Keratinocyte (primary cell): ENCODE measurements at regions not wholly inside any gene's neighbourhood (a gene's known extent, or its start where the extent isn't known, plus 50 kb on each side); places are given as distances from the start of the nearest gene placed in this dataset.

ENCODE experiments used
- DNase-seq: peaks from one replicate; pipeline ENCODE4 v3.0.0-alpha.2; 2011; ENCODE audit warnings: low read depth, missing footprints, low spot score
- FAIRE-seq: peaks from 2 replicates; lab custom pipeline; 2011; peaks lifted over from hg19 to GRCh38; lab: Jason Lieb, UNC
- H2AFZ ChIP-seq: 2 replicates; pipeline ENCODE4 v1.6.0; 2012; ENCODE audit warnings: low read length, control low read depth, inconsistent platforms; ENCODE audit not compliant: control insufficient read depth
- H3K27ac ChIP-seq: 2 replicates; pipeline ENCODE4 v1.5.1; 2011; ENCODE audit warnings: low read length; ENCODE audit not compliant: control insufficient read depth, insufficient read depth
- H3K27me3 ChIP-seq: 3 replicates; pipeline ENCODE4 v1.6.0; 2011; ENCODE audit warnings: low read length; ENCODE audit not compliant: control insufficient read depth, insufficient read depth; ENCODE audit errors: extremely low read depth
- H3K36me3 ChIP-seq, 2 experiments: 2 replicates in 1 of 2; 3 replicates in 1 of 2; pipeline ENCODE4 v1.5.1; 2011; ENCODE audit warnings: low read length in 2 of 2, mild to moderate bottlenecking in 1 of 2; ENCODE audit not compliant: control insufficient read depth in 2 of 2, insufficient read depth in 2 of 2; ENCODE audit errors: extremely low read depth in 1 of 2
- H3K4me1 ChIP-seq: 3 replicates; pipeline ENCODE4 v1.5.1; 2011; ENCODE audit warnings: low read length; ENCODE audit not compliant: control insufficient read depth, insufficient read depth; ENCODE audit errors: extremely low read depth
- H3K4me2 ChIP-seq: 3 replicates; pipeline ENCODE4 v1.6.0; 2011; ENCODE audit warnings: low read depth, low read length; ENCODE audit not compliant: control insufficient read depth, insufficient read depth; ENCODE audit errors: extremely low read depth
- H3K4me3 ChIP-seq, 3 experiments: fragments of 200-600 bp in 1 of 3; sonication (generic) in 1 of 3; 2 replicates in 2 of 3; 3 replicates in 1 of 3; pipeline ENCODE4 v1.5.1; 2011 to 2016; ENCODE audit warnings: low read length in 3 of 3, mild to moderate bottlenecking in 3 of 3, control low read depth in 2 of 3, inconsistent platforms in 1 of 3, low read depth in 1 of 3, mixed read lengths in 1 of 3, mixed run types in 1 of 3, moderate library complexity in 1 of 3; ENCODE audit not compliant: control insufficient read depth in 2 of 3, insufficient read depth in 2 of 3; ENCODE audit errors: extremely low read depth in 1 of 3
- H3K79me2 ChIP-seq: 2 replicates; pipeline ENCODE4 v1.6.0; 2012; ENCODE audit warnings: low read length; ENCODE audit not compliant: control insufficient read depth, insufficient read depth
- H3K9ac ChIP-seq: 3 replicates; pipeline ENCODE4 v1.6.0; 2011; ENCODE audit warnings: low read length; ENCODE audit not compliant: control insufficient read depth, insufficient read depth; ENCODE audit errors: extremely low read depth
- H3K9me1 ChIP-seq: 3 replicates; pipeline ENCODE4 v1.6.0; 2011; ENCODE audit warnings: low read length; ENCODE audit not compliant: control insufficient read depth, insufficient read depth; ENCODE audit errors: extremely low read depth
- H3K9me3 ChIP-seq: 2 replicates; pipeline ENCODE4 v1.5.1; 2012; ENCODE audit warnings: low read depth, low read length; ENCODE audit not compliant: control insufficient read depth
- H4K20me1 ChIP-seq: 3 replicates; pipeline ENCODE4 v1.6.0; 2011; ENCODE audit warnings: low read length; ENCODE audit not compliant: control insufficient read depth, insufficient read depth; ENCODE audit errors: extremely low read depth
- EZH2 ChIP-seq: IDR thresholded peaks from one replicate; pipeline ENCODE4 v1.6.1; 2012; ENCODE audit warnings: inconsistent platforms, mild to moderate bottlenecking, low read length, moderate library complexity
- dilution Hi-C: fragments of 300-500 bp; cut with MboI; formaldehyde crosslinking; loops from one replicate; pipeline ENCODE4 v1.7.0; 2020; ENCODE audit warnings: low sequenced_read_pairs; ENCODE audit not compliant: extremely low pct_ligation_motif_present
- TF ChIP-seq, protein P1 (sequence below), 3 experiments: IDR thresholded peaks in 1 of 3; conservative IDR thresholded peaks in 1 of 3; optimal IDR thresholded peaks in 1 of 3; 2 replicates in 2 of 3; 3 replicates in 1 of 3; pipeline versions ENCODE3 to v1.5.1; 2011; ENCODE audit warnings: low read length in 3 of 3, mild to moderate bottlenecking in 3 of 3, moderate library complexity in 2 of 3, control low read depth in 1 of 3, inconsistent platforms in 1 of 3; ENCODE audit not compliant: insufficient read depth in 2 of 3; ENCODE audit errors: extremely low read depth in 1 of 3

GRCh38 chr7:153422291-153423209, 629.6 kb upstream of the DPP6 start:
- Histone ChIP-seq H3K36me3 (no peaks in the 10 kb centered on the region), H3K27me3 (no peaks in the 10 kb centered on the region), H3K9me3 (no peaks in the 10 kb centered on the region), H3K79me2 (no peaks in the 10 kb centered on the region), H3K27ac (no peak overlapping the region), H4K20me1 (no peaks in the 10 kb centered on the region), H3K9me1 (no peaks in the 10 kb centered on the region), H2AFZ (no peak overlapping the region), H3K4me1 (no peaks in the 10 kb centered on the region), H3K9ac (no peak overlapping the region), H3K4me2 (no peak overlapping the region), H3K4me3 (no peak overlapping the region)
- dilution Hi-C loops, result no loop called here
- DNase-seq (no peak), FAIRE-seq (no peak)
- TF ChIP-seq EZH2, result no peak
- TF ChIP-seq, protein P1, sequence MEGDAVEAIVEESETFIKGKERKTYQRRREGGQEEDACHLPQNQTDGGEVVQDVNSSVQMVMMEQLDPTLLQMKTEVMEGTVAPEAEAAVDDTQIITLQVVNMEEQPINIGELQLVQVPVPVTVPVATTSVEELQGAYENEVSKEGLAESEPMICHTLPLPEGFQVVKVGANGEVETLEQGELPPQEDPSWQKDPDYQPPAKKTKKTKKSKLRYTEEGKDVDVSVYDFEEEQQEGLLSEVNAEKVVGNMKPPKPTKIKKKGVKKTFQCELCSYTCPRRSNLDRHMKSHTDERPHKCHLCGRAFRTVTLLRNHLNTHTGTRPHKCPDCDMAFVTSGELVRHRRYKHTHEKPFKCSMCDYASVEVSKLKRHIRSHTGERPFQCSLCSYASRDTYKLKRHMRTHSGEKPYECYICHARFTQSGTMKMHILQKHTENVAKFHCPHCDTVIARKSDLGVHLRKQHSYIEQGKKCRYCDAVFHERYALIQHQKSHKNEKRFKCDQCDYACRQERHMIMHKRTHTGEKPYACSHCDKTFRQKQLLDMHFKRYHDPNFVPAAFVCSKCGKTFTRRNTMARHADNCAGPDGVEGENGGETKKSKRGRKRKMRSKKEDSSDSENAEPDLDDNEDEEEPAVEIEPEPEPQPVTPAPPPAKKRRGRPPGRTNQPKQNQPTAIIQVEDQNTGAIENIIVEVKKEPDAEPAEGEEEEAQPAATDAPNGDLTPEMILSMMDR (optimal IDR thresholded peaks at IDR 0.05 in 1 of 3, IDR thresholded peaks at IDR 0.05 in 1 of 3, conservative IDR thresholded peaks at IDR 0.05 in 1 of 3; ENCODE audit: extremely low read depth in 1 of 3, insufficient read depth in 2 of 3, low read length in 3 of 3), result no peak

- TF ChIP-seq, protein P1 (optimal IDR thresholded peaks at IDR 0.05 in 1 of 3, IDR thresholded peaks at IDR 0.05 in 1 of 3, conservative IDR thresholded peaks at IDR 0.05 in 1 of 3; ENCODE audit: extremely low read depth in 1 of 3, insufficient read depth in 2 of 3, low read length in 3 of 3), result no peak
- no peak for TF ChIP-seq EZH2
- no peak overlapping the region for H3K4me3 ChIP-seq
- H3K9me3 ChIP-seq, result no peaks in the 10 kb centered on the region
- H2AFZ ChIP-seq, result no peak overlapping the region
- no peak overlapping the region for H3K4me2 ChIP-seq
- no peak overlapping the region for H3K9ac ChIP-seq
- no peak for FAIRE-seq
- no peaks in the 10 kb centered on the region for H3K36me3 ChIP-seq
- H4K20me1 ChIP-seq, result no peaks in the 10 kb centered on the region
- H3K4me1 ChIP-seq, result no peaks in the 10 kb centered on the region
- no peaks in the 10 kb centered on the region for H3K79me2 ChIP-seq
- no peaks in the 10 kb centered on the region for H3K27me3 ChIP-seq
- dilution Hi-C loops, result no loop called here
- H3K27ac ChIP-seq, result no peak overlapping the region
- no peaks in the 10 kb centered on the region for H3K9me1 ChIP-seq
- DNase-seq, result no peak
Observed at GRCh38 chr7:153423210-153423590, 629.0 kb upstream of the DPP6 start.
